ENCODE measurements at regions not wholly inside any gene's neighbourhood (a gene's known extent, or its start where the extent isn't known, plus 50 kb on each side); places are given as distances from the start of the nearest gene placed in this dataset.

GRCh38 chr10:88184543-88185297 lies 321.3 kb downstream of the PTEN start:
- no peak for TF ChIP-seq CTCF (conservative IDR thresholded peaks at IDR 0.05; ENCODE audit: low read depth, low read length)
- no peak for TF ChIP-seq EZH2 (IDR thresholded peaks at IDR 0.05; ENCODE audit: borderline replicate concordance, low read depth, low read length, poor library complexity, severe bottlenecking)

Data from A673 (cell line).